Trophoblast cell (in vitro differentiated cells and primary cell): ENCODE measurements at regions not wholly inside any gene's neighbourhood (a gene's known extent, or its start where the extent isn't known, plus 50 kb on each side); places are given as distances from the start of the nearest gene placed in this dataset.
"Not testable (repeated sequence)": the region's sequence is repeated elsewhere in the genome, so short reads cannot be mapped to it uniquely, and the experiment has no call there.

Experiments
- DNase-seq, 2 donors: peaks; one replicate each; pipeline ENCODE4 v3.0.0-alpha.2; 2016
- H2AFZ ChIP-seq: 2 replicates; pipeline ENCODE4 v1.6.1; 2013; ENCODE audit warnings: low read length, moderate library complexity, mild to moderate bottlenecking; ENCODE audit not compliant: insufficient read depth, poor library complexity
- H2AK5ac ChIP-seq: 2 replicates; pipeline ENCODE4 v1.6.1; 2013; ENCODE audit warnings: mild to moderate bottlenecking, low read length
- H2BK120ac ChIP-seq: 2 replicates; pipeline ENCODE4 v1.6.1; 2013; ENCODE audit warnings: low read length, mild to moderate bottlenecking, moderate library complexity; ENCODE audit not compliant: insufficient read depth, poor library complexity
- H2BK12ac ChIP-seq: 2 replicates; pipeline ENCODE4 v1.6.1; 2013; ENCODE audit warnings: mild to moderate bottlenecking, low read length, moderate library complexity
- H2BK5ac ChIP-seq: 2 replicates; pipeline ENCODE4 v1.6.1; 2013; ENCODE audit warnings: low read length, low read depth, moderate library complexity, mild to moderate bottlenecking; ENCODE audit not compliant: poor library complexity
- H3K14ac ChIP-seq: 2 replicates; pipeline ENCODE4 v1.6.1; 2013; ENCODE audit warnings: mild to moderate bottlenecking, low read length
- H3K18ac ChIP-seq: 2 replicates; pipeline ENCODE4 v1.6.1; 2013; ENCODE audit warnings: mild to moderate bottlenecking, low read length
- H3K23ac ChIP-seq: 2 replicates; pipeline ENCODE4 v1.6.1; 2013; ENCODE audit warnings: low read length
- H3K27ac ChIP-seq: 2 replicates; pipeline ENCODE4 v1.5.1; 2013; ENCODE audit warnings: low read depth, mild to moderate bottlenecking, inconsistent platforms, low read length, moderate library complexity
- H3K27me3 ChIP-seq: 2 replicates; pipeline ENCODE4 v1.6.1; 2013; ENCODE audit warnings: inconsistent platforms, mild to moderate bottlenecking, low read length, moderate library complexity; ENCODE audit not compliant: insufficient read depth
- H3K36me3 ChIP-seq, 2 experiments: 1 replicate in 1 of 2; 2 replicates in 1 of 2; pipeline ENCODE4 v1.6.1; 2013; ENCODE audit warnings: low read length in 2 of 2, mild to moderate bottlenecking in 2 of 2, moderate library complexity in 1 of 2; ENCODE audit not compliant: insufficient read depth in 2 of 2, control insufficient read depth in 1 of 2
- H3K4ac ChIP-seq: 2 replicates; pipeline ENCODE4 v1.6.1; 2013; ENCODE audit warnings: low read depth, mild to moderate bottlenecking, low read length, moderate library complexity
- H3K4me1 ChIP-seq, 2 experiments: 1 replicate in 1 of 2; 2 replicates in 1 of 2; pipeline ENCODE4 v1.6.1; 2013; ENCODE audit warnings: low read length in 2 of 2, mild to moderate bottlenecking in 2 of 2, moderate library complexity in 1 of 2; ENCODE audit not compliant: insufficient read depth in 2 of 2, control insufficient read depth in 1 of 2
- H3K4me2 ChIP-seq: 2 replicates; pipeline ENCODE4 v1.6.1; 2013; ENCODE audit warnings: inconsistent platforms, mild to moderate bottlenecking, low read length, moderate library complexity
- H3K4me3 ChIP-seq: 2 replicates; pipeline ENCODE4 v1.5.1; 2013; ENCODE audit warnings: mild to moderate bottlenecking, low read depth, low read length, inconsistent platforms
- H3K79me1 ChIP-seq: one replicate; pipeline ENCODE4 v1.6.1; 2013; ENCODE audit warnings: low read length
- H3K79me2 ChIP-seq: 2 replicates; pipeline ENCODE4 v1.6.1; 2013; ENCODE audit warnings: low read length, mild to moderate bottlenecking; ENCODE audit not compliant: control insufficient read depth, insufficient read depth, poor library complexity
- H3K9ac ChIP-seq: 2 replicates; pipeline ENCODE4 v1.6.1; 2013; ENCODE audit warnings: mild to moderate bottlenecking, low read length
- H3K9me3 ChIP-seq: 2 replicates; pipeline ENCODE4 v1.6.1; 2013; ENCODE audit warnings: low read depth, mild to moderate bottlenecking, control low read depth, inconsistent platforms, low read length; ENCODE audit not compliant: insufficient read depth
- H4K12ac ChIP-seq: 2 replicates; pipeline ENCODE4 v1.6.1; 2013; ENCODE audit warnings: low read depth, mild to moderate bottlenecking, low read length, moderate library complexity
- H4K8ac ChIP-seq: 2 replicates; pipeline ENCODE4 v1.6.1; 2013; ENCODE audit warnings: low read depth, mild to moderate bottlenecking, low read length, moderate library complexity
- H4K91ac ChIP-seq: one replicate; pipeline ENCODE4 v1.6.1; 2013; ENCODE audit warnings: low read depth, mild to moderate bottlenecking, low read length, moderate library complexity
- WGBS: extraction: QIAGEN DNeasy Blood & Tissue Kit; methylation state at CpG from one replicate; pipeline ENCODE4 v1.1.7; 2013; ENCODE audit warnings: missing lambda C conversion rate; ENCODE audit not compliant: insufficient read length, insufficient coverage; ENCODE audit errors: extremely low coverage; 5-methylcytosine and 5-hydroxymethylcytosine counted together

DNA sequence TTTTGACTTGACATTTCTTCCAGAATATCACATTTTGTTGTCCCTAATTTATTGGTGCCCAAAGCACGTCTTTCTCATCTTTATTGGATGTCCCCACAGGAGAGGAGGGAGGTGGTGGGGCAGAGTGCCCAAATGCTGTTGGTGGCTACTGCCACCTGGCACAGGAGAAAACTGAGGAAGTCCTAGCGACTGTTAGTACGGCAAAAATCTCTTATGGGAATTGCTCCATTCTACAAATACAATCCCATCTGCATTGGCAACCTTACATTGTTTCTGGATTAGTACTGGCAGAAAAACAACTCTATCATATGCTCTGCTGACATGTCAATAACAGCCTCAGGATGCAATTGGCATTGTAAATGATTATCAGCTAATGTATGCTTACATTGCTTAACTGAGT lies 235.4 kb upstream of the IRAK1BP1 start:
- H3K4me2 ChIP-seq, result no peak overlapping the region
- no peak for DNase-seq
- no peak overlapping the region for H3K18ac ChIP-seq
- no peak overlapping the region for H3K27ac ChIP-seq
- H4K91ac ChIP-seq, result no peak overlapping the region
- no peaks in the 10 kb centered on the region for H3K4me1 ChIP-seq
- H2AFZ ChIP-seq, result no peak overlapping the region
- no peak overlapping the region for H3K4me3 ChIP-seq
- H3K9ac ChIP-seq, result no peak overlapping the region
- H3K4ac ChIP-seq, result no peak overlapping the region
- H3K79me2 ChIP-seq, result no peaks in the 10 kb centered on the region
- no peaks in the 10 kb centered on the region for H3K79me1 ChIP-seq
- H4K8ac ChIP-seq, result no peak overlapping the region
- no peak overlapping the region for H2AK5ac ChIP-seq
- H2BK5ac ChIP-seq, result no peak overlapping the region
- H3K9me3 ChIP-seq, result no peaks in the 10 kb centered on the region
- H3K36me3 ChIP-seq, result no peaks in the 10 kb centered on the region
- no peak overlapping the region for H2BK12ac ChIP-seq
- no CpG with 5 or more reads among the region's 3 CpGs for WGBS
- no peak overlapping the region for H2BK120ac ChIP-seq
- no peak overlapping the region for H3K23ac ChIP-seq
- no peaks in the 10 kb centered on the region for H3K27me3 ChIP-seq
- H3K14ac ChIP-seq, result no peak overlapping the region
- no peak overlapping the region for H4K12ac ChIP-seq

DNA sequence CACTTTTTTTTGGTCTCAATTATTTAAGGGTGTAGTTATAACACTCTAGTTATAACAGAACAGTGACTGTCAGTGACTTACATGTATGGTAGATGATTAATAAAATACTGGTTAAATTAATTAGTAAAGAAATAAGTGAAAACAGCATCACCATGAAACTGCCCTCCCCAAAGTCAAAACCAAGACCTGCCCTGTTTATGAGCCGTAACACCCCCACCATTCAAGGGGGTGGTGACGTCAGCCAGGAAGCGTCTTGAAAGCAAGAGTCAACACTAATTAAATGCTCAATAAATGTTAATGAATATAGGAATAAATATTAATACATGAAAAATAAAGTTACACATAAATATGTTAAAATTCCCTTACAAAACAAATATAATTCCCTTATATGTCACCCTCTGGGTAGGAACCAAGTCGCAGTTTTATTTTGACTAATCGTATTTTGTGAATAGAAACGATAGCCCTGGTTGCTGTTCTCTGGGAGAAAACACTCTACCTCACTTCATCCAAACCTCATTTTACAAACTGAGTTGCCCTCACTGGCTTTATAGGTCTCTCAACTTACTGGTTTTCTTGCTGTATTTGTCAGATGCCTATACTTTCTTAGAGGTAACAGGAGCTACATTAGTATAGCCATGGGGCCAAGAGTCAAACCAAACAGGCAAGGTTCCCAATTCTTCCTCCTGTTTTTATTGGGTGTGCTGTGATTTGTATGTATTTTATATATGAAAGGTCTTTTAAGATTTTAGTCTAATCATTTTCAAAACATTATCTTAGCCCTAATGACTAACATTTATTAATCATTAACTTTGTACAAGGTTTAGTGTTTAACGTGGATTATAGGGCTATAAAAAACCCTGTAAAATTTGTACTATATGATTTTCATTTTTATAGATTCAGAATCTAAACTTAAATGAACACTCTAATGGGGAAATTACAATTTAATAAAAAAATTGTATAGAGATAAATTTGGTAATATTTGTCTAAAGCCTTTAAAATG lies 227.9 kb upstream of the IRAK1BP1 start:
- Histone ChIP-seq H3K14ac (no peak overlapping the region), H3K4me2 (no peak overlapping the region), H3K23ac (no peak overlapping the region), H2AK5ac (no peak overlapping the region), H3K4ac (no peak overlapping the region), H3K79me2 (no peaks in the 10 kb centered on the region), H3K4me1 (no peaks in the 10 kb centered on the region), H3K27ac (no peak overlapping the region), H3K4me3 (no peak overlapping the region), H3K79me1 (no peaks in the 10 kb centered on the region), H4K8ac (no peak overlapping the region), H2BK5ac (no peak overlapping the region), H3K18ac (no peak overlapping the region), H2AFZ (no peak overlapping the region), H3K36me3 (no peaks in the 10 kb centered on the region), H2BK120ac (no peak overlapping the region), H3K9ac (no peak overlapping the region), H4K91ac (no peak overlapping the region), H4K12ac (no peak overlapping the region), H3K27me3 (no peaks in the 10 kb centered on the region), H3K9me3 (no peaks in the 10 kb centered on the region), H2BK12ac (no peak overlapping the region)
- WGBS, result no CpG with 5 or more reads among the region's 7 CpGs
- no peak for DNase-seq

DNA sequence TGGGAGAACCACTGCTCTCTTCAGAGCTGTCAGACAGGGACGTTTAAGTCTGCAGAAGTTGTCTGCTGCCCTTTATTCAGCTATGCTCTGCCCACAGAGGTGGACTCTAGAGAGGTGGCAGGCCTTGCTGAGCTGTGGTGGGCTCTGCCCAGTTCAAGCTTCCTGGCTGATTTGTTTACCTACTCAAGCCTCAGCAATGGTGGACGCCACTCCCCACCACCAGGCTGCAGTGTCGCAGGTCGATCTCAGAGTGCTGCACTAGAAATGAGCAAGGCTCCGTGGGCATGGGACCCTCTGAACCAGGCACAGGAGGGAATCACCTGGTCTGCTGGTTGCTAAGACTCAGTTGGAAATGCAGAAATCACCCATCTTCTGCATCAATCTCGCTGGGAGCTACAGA lies 223.4 kb upstream of the IRAK1BP1 start:
- H3K18ac ChIP-seq, H4K8ac ChIP-seq, H3K9me3 ChIP-seq, H3K36me3 ChIP-seq, H3K4me2 ChIP-seq, H3K79me1 ChIP-seq, H3K79me2 ChIP-seq, H2BK120ac ChIP-seq, H3K9ac ChIP-seq, H3K27ac ChIP-seq, H3K23ac ChIP-seq, H3K4me3 ChIP-seq, H3K14ac ChIP-seq, H2BK12ac ChIP-seq, H4K12ac ChIP-seq, H3K4ac ChIP-seq, H3K4me1 ChIP-seq, H2AK5ac ChIP-seq, DNase-seq, H2AFZ ChIP-seq, H3K27me3 ChIP-seq, H4K91ac ChIP-seq, H2BK5ac ChIP-seq: not testable (repeated sequence)
- no CpG with 5 or more reads among the region's 6 CpGs for WGBS

DNA sequence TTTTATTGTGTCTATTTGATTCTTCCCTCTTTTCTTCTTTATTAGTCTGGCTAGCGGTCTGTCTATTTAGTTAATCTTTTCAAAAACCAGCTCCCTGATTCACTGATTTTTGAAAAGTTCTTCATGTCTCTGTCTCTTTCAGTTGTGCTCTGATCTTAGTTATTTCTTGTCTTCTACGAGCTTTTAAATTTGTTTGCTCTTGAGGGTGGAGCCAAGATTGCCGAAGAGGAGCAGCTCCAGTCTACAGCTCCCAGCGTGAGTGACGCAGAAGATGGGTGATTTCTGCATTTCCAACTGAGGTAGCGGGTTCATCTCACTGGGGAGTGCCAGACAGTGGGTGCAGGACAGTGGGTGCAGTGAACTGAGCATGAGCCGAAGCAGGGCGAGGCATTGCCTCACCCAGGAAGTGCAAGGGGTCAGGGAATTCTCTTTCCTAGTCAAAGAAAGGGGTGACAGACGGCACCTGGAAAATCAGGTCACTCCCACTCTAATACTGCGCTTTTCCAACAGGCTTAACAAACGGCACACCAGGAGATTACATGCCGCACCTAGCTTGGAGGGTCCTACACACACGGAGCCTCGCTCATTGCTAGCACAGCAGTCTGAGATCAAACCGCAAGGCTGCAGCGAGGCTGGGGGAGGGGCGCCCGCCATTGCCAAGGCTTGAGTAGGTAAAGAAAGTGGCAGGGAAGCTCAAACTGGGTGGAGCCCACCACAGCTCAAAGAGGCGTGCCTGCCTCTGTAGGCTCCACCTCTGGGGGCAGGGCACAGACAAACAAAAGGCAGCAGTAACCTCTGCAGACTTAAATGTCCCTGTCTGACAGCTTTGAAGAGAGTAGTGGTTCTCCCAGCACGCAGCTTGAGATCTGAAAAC lies 220.6 kb upstream of the IRAK1BP1 start:
- H2BK120ac ChIP-seq, H3K79me2 ChIP-seq, H3K18ac ChIP-seq, H3K36me3 ChIP-seq, H3K9ac ChIP-seq, H3K4ac ChIP-seq, H3K27me3 ChIP-seq, DNase-seq, H3K4me1 ChIP-seq, H3K4me3 ChIP-seq, H2AFZ ChIP-seq, H3K4me2 ChIP-seq, H2AK5ac ChIP-seq, H2BK5ac ChIP-seq, H3K9me3 ChIP-seq, H4K8ac ChIP-seq, H3K14ac ChIP-seq, H2BK12ac ChIP-seq, H3K23ac ChIP-seq, H3K79me1 ChIP-seq, H4K12ac ChIP-seq, H3K27ac ChIP-seq, H4K91ac ChIP-seq: not testable (repeated sequence)
- WGBS, result no CpG with 5 or more reads among the region's 20 CpGs
